HL-60 (cell line): ENCODE measurements at regions not wholly inside any gene's neighbourhood (a gene's known extent, or its start where the extent isn't known, plus 50 kb on each side); places are given as distances from the start of the nearest gene placed in this dataset.

ENCODE experiments used
- DNase-seq, 2 experiments: peaks; one replicate each; pipeline ENCODE4 v3.0.0-alpha.2; 2010 to 2020; ENCODE audit warnings: low read depth in 1 of 2, low spot score in 1 of 2
- H3K27ac ChIP-seq: fragments of 250-450 bp; sonication (Bioruptor Pico); replicated peaks from 2 replicates; pipeline ENCODE4 v1.5.1; 2020; ENCODE audit warnings: mild to moderate bottlenecking, moderate library complexity
- H3K27me3 ChIP-seq: fragments of 250-450 bp; sonication (Bioruptor Pico); 2 replicates; pipeline ENCODE4 v1.5.1; 2021; ENCODE audit warnings: mild to moderate bottlenecking, moderate library complexity; ENCODE audit not compliant: insufficient read depth, poor library complexity, severe bottlenecking
- H3K4me3 ChIP-seq: replicated peaks from 2 replicates; pipeline ENCODE4 v1.5.1; 2011; ENCODE audit warnings: mild to moderate bottlenecking, control low read depth, low read length; ENCODE audit not compliant: insufficient read depth
- GABPA ChIP-seq: IDR thresholded peaks from 2 replicates; pipeline ENCODE4 v1.6.1; 2012; ENCODE audit warnings: low read depth
- POLR2AphosphoS5 ChIP-seq: IDR thresholded peaks from 2 replicates; pipeline ENCODE4 v1.6.1; 2012; ENCODE audit warnings: low read depth
- SPI1 ChIP-seq: IDR thresholded peaks from 2 replicates; pipeline ENCODE4 v1.6.1; 2012; ENCODE audit warnings: low read depth, mild to moderate bottlenecking, borderline replicate concordance
- TF ChIP-seq, protein P1 (sequence below): IDR thresholded peaks from 2 replicates; pipeline ENCODE4 v1.6.1; 2012; ENCODE audit warnings: low read depth; ENCODE audit not compliant: insufficient replicate concordance
- TF ChIP-seq, protein P2 (sequence below): IDR thresholded peaks from one replicate; pipeline ENCODE4 v1.5.1; 2011; ENCODE audit warnings: low read length, control low read depth, inconsistent platforms; ENCODE audit not compliant: insufficient read depth

DNA sequence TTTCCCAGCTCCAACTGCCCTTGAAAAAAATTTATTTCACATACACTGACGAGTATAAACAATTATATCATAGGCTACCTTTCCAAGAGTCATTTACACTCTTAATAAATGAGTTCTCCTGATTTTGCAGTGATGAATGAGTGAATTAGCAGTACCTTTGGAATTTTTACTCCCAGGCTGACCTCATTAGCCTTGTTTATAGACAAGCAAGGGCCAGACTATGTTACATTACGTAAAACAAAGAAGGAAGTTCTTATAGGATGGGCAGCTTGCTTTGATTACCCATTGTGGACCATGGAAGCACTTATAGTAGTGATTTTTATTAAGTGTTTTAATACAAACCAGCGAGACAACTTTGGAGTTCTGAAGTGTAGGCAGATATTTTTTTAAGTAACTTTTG lies 112.9 kb upstream of the C1QTNF7 start:
- H3K27me3 ChIP-seq = peaks cover 1% of the 10 kb centered on the region
- H3K27ac ChIP-seq = no peak overlapping the region
- TF ChIP-seq GABPA (no peak), POLR2AphosphoS5 (no peak)
- no peak overlapping the region for H3K4me3 ChIP-seq
- DNase-seq = no peak

DNA sequence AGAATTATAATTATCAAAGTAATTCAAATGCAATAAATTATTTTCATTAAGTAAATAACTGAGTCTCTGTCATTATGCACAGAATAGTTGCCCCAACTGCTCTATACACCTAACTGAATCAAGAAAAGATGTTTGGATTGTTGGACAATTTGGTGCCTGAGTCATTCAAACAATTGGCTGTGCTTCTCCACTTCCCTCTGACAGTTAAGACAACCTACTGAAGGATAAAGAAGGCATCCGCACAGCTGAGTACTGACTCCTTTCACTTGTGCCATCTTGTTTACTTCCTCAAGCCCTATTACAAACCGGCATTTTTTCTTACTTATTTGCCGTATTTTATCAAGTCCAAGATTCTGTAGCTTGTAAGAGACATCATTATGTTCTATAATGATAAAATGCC lies 110.6 kb upstream of the C1QTNF7 start:
- no peak for DNase-seq

DNA sequence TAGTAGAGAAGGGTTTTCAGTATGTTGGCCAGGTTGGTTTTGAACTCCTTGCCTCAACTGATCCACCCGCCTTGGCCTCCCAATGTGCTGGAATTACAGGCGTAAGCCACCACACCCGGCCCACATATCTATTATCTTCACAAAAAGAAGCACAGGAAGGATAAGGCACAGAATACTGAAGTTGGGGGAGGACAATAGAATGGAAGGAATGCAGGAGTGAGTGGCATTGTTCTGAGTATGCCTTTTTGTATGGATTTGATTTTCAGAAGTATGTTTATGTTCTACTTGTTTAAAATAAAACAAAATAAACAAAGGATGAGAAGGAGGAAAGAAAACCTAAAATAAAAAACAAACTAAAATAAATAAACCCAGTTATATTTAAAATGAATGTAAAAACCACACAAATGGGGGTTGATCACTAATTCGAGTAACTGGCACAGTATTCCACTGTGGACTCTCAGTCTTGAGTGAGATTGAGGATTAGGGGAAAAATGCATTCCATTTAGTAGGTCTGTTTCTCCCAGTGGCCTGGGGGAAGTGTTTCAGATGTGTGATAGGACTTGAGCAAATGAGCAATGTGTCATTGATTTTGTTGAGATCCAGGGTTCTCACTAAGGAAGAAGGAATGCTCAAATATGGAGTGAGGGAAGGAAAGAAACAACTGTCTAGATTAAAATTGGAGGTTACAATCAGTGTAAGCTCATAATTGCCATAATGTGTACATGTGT lies 109.0 kb upstream of the C1QTNF7 start:
- Histone ChIP-seq H3K27ac (no peak overlapping the region), H3K4me3 (no peak overlapping the region), H3K27me3 (peaks cover 2% of the 10 kb centered on the region)
- no peak for DNase-seq
- TF ChIP-seq SPI1 (no peak), POLR2AphosphoS5 (no peak), GABPA (no peak)
- TF ChIP-seq, protein P1, sequence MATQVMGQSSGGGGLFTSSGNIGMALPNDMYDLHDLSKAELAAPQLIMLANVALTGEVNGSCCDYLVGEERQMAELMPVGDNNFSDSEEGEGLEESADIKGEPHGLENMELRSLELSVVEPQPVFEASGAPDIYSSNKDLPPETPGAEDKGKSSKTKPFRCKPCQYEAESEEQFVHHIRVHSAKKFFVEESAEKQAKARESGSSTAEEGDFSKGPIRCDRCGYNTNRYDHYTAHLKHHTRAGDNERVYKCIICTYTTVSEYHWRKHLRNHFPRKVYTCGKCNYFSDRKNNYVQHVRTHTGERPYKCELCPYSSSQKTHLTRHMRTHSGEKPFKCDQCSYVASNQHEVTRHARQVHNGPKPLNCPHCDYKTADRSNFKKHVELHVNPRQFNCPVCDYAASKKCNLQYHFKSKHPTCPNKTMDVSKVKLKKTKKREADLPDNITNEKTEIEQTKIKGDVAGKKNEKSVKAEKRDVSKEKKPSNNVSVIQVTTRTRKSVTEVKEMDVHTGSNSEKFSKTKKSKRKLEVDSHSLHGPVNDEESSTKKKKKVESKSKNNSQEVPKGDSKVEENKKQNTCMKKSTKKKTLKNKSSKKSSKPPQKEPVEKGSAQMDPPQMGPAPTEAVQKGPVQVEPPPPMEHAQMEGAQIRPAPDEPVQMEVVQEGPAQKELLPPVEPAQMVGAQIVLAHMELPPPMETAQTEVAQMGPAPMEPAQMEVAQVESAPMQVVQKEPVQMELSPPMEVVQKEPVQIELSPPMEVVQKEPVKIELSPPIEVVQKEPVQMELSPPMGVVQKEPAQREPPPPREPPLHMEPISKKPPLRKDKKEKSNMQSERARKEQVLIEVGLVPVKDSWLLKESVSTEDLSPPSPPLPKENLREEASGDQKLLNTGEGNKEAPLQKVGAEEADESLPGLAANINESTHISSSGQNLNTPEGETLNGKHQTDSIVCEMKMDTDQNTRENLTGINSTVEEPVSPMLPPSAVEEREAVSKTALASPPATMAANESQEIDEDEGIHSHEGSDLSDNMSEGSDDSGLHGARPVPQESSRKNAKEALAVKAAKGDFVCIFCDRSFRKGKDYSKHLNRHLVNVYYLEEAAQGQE = no peak
- TF ChIP-seq, protein P2, sequence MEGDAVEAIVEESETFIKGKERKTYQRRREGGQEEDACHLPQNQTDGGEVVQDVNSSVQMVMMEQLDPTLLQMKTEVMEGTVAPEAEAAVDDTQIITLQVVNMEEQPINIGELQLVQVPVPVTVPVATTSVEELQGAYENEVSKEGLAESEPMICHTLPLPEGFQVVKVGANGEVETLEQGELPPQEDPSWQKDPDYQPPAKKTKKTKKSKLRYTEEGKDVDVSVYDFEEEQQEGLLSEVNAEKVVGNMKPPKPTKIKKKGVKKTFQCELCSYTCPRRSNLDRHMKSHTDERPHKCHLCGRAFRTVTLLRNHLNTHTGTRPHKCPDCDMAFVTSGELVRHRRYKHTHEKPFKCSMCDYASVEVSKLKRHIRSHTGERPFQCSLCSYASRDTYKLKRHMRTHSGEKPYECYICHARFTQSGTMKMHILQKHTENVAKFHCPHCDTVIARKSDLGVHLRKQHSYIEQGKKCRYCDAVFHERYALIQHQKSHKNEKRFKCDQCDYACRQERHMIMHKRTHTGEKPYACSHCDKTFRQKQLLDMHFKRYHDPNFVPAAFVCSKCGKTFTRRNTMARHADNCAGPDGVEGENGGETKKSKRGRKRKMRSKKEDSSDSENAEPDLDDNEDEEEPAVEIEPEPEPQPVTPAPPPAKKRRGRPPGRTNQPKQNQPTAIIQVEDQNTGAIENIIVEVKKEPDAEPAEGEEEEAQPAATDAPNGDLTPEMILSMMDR = no peak

More for the DNA sequence above, 110.6 kb upstream of the C1QTNF7 start:
- Histone ChIP-seq H3K4me3 (no peak overlapping the region), H3K27ac (no peak overlapping the region), H3K27me3 (peaks cover 2% of the 10 kb centered on the region)
- TF ChIP-seq, protein P1 = no peak
- TF ChIP-seq, protein P2 = no peak
- TF ChIP-seq POLR2AphosphoS5 (no peak), GABPA (no peak), SPI1 (no peak)

DNA sequence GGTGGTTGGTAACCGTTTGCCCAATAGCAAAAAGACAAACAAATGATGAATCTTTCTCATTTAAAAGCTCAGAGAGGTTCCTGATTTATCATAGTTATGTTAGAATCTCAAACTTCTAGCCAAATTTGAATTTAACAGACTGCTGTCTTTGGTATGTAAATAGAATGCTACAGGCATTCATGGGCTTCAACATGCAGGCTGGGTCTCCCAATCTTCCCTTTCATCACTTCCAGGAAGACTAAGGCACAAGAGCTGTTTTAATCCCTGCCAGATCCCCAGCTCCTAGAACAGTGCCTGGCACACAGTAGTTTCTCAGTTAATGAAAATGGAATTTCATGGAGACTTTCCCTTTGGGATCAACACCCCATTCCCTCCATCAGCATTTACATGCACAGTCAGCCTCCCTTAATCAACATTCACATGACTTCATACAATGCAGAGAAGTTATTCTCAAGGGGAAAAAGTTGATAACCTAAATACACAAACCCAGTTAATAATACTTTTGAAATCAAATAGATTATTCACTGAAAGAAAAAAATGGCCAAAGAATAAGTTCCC lies 107.6 kb upstream of the C1QTNF7 start:
- no peak overlapping the region for H3K4me3 ChIP-seq
- TF ChIP-seq SPI1 (no peak), GABPA (no peak), POLR2AphosphoS5 (no peak)
- TF ChIP-seq, protein P2 = no peak
- TF ChIP-seq, protein P1 = no peak
- H3K27me3 ChIP-seq = peaks cover 2% of the 10 kb centered on the region
- no peak for DNase-seq
- no peak overlapping the region for H3K27ac ChIP-seq
